ENCODE measurements at regions not wholly inside any gene's neighbourhood (a gene's known extent, or its start where the extent isn't known, plus 50 kb on each side); places are given as distances from the start of the nearest gene placed in this dataset.

DNA sequence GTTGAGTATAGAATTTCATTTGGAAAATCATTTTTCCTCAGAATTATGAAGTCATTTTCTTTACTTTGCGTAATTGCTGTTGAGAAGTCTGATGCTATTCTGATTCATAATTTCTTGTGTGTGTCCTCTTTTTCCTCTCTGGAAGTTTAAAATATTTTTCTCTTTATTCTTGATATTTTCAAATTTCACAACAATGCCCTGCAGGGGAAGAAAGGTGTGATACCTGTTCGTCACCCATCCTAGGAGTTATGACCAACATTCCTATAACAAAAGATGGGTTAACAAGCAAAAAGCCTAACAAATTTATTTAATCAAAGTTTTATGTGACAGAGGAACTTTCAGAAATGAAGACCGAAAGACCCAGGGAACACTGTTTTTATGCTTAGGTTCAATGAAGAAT lies 171.5 kb upstream of the AKIRIN2 start:
- H3K36me3 Mint-ChIP-seq (ENCODE audit: insufficient read depth): no peaks in the 10 kb centered on the region
- peaks cover 4% of the 10 kb centered on the region for H3K27me3 Mint-ChIP-seq
- H3K4me3 Mint-ChIP-seq (ENCODE audit: low read depth): no peak overlapping the region
- DNase-seq (ENCODE audit: low spot score, unreplicated experiment): no peak
- TF ChIP-seq, protein P1, sequence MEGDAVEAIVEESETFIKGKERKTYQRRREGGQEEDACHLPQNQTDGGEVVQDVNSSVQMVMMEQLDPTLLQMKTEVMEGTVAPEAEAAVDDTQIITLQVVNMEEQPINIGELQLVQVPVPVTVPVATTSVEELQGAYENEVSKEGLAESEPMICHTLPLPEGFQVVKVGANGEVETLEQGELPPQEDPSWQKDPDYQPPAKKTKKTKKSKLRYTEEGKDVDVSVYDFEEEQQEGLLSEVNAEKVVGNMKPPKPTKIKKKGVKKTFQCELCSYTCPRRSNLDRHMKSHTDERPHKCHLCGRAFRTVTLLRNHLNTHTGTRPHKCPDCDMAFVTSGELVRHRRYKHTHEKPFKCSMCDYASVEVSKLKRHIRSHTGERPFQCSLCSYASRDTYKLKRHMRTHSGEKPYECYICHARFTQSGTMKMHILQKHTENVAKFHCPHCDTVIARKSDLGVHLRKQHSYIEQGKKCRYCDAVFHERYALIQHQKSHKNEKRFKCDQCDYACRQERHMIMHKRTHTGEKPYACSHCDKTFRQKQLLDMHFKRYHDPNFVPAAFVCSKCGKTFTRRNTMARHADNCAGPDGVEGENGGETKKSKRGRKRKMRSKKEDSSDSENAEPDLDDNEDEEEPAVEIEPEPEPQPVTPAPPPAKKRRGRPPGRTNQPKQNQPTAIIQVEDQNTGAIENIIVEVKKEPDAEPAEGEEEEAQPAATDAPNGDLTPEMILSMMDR (IDR thresholded peaks at IDR 0.05; ENCODE audit: unreplicated experiment): no peak
- no peaks in the 10 kb centered on the region for H3K4me1 Mint-ChIP-seq (ENCODE audit: low read depth)
- no peak overlapping the region for H3K27ac Mint-ChIP-seq
- no peaks in the 10 kb centered on the region for H3K9me3 Mint-ChIP-seq (ENCODE audit: low read depth)

DNA sequence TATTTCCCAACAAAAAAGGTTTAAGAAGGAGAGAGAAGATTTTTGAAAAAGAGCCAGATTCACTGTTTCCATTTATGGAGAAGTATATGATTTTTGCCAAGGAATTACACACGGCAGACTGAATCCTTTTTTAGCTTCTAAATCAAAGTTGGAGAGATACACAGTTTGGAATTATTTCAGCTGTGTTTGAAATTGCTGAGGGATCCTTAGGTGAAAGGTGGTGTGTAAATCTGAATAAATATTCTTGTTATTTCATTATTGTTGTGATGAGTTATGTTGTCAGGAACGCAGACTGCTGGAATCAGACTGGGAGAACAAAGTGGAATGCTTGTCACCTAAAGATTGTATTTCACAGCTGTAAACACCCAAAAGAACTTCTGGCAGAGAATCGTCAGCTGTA lies 168.5 kb upstream of the AKIRIN2 start:
- TF ChIP-seq, protein P1 (IDR thresholded peaks at IDR 0.05; ENCODE audit: unreplicated experiment): no peak
- peaks cover 4% of the 10 kb centered on the region for H3K27me3 Mint-ChIP-seq
- H3K4me3 Mint-ChIP-seq (ENCODE audit: low read depth): no peak overlapping the region
- no peaks in the 10 kb centered on the region for H3K4me1 Mint-ChIP-seq (ENCODE audit: low read depth)
- no peaks in the 10 kb centered on the region for H3K36me3 Mint-ChIP-seq (ENCODE audit: insufficient read depth)
- no peaks in the 10 kb centered on the region for H3K9me3 Mint-ChIP-seq (ENCODE audit: low read depth)
- no peak overlapping the region for H3K27ac Mint-ChIP-seq
- no peak for DNase-seq (ENCODE audit: low spot score, unreplicated experiment)

DNA sequence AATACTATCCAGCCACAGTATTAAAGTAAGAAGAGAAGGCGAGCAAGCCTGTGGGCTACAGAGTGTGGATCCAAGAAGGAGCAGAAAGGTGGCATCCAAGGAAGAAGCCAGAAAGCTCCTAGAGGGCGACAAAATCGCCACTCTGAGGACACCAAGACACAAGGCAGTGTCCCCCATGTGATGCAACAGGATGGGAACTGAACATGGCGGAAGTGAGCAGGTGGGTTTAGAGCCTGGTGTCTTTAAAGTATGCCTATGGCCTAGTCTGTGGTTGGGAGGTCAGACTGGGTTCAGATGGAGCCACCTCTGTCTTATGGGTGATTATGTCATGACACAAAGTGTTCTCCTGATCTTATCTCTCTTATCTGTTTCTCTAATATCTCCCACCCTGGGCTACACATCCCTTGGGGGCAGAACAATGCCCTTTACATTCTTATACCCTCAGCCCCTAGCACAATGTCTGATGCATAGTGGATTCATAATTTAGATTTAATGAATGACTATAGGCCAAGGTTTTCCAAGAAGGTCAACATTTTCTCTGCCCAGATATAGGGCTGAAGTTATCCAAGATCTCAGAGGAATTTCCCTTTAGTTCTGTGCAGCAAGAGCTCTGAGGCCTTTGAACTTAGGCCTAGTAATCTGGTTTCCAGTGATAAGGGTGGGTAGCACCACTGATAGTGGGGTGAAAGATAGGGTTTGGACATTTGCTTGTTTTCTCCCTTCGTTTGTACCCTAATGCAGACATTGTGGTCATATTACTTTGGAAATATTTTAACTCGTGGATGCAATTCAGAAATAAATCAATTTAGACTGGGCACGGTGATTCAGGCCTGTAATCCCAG lies 167.3 kb upstream of the AKIRIN2 start:
- Mint-ChIP-seq H3K27me3 (peaks cover 4% of the 10 kb centered on the region), H3K4me1 (ENCODE audit: low read depth) (no peaks in the 10 kb centered on the region), H3K9me3 (ENCODE audit: low read depth) (no peaks in the 10 kb centered on the region), H3K36me3 (ENCODE audit: insufficient read depth) (no peaks in the 10 kb centered on the region), H3K4me3 (ENCODE audit: low read depth) (no peak overlapping the region), H3K27ac (no peak overlapping the region)
- DNase-seq (ENCODE audit: low spot score, unreplicated experiment): no peak
- TF ChIP-seq, protein P1 (IDR thresholded peaks at IDR 0.05; ENCODE audit: unreplicated experiment): no peak

DNA sequence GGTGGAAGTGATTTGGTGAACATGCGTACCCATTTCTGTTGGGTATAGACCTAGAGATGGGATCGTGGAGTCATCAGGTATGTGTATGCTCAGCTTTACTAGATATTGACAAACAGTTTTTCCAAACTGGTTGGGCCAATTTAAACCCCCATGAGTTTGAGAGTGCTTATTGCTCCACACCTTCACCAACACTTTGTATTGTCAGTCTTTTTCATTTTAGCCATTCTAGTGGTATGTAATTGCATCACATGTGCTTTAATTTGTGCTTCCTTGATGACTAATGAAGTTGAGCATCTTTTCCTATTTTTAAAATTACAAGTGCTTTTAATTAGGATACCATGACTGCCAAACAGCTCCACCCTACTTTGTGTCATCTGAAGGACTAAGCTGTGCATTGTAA lies 158.9 kb upstream of the AKIRIN2 start:
- no peaks in the 10 kb centered on the region for H3K36me3 Mint-ChIP-seq (ENCODE audit: insufficient read depth)
- no peak overlapping the region for H3K4me3 Mint-ChIP-seq (ENCODE audit: low read depth)
- no peaks in the 10 kb centered on the region for H3K4me1 Mint-ChIP-seq (ENCODE audit: low read depth)
- TF ChIP-seq, protein P1 (IDR thresholded peaks at IDR 0.05; ENCODE audit: unreplicated experiment): no peak
- peaks cover 4% of the 10 kb centered on the region for H3K9me3 Mint-ChIP-seq (ENCODE audit: low read depth)
- H3K27ac Mint-ChIP-seq: no peak overlapping the region
- no peaks in the 10 kb centered on the region for H3K27me3 Mint-ChIP-seq
- no peak for DNase-seq (ENCODE audit: low spot score, unreplicated experiment)

DNA sequence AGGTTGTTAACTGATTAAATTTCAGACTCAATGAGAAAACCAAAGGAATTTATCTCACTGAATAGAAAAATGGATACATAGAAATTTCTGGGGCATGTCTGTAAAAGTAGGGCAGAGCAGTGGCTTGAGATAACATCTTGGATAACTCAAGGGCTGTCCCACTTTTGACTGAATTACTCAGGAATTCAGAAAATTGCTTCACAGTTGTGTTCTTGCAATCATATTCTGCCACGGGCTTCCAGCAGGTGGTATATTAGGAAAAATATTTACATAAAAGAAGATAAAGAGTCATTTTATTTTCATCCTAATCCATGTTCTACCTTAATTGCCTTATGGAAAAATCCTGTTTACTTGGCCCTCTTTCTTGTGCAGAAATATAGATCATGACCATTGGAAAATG lies 156.4 kb upstream of the AKIRIN2 start:
- H3K36me3 Mint-ChIP-seq (ENCODE audit: insufficient read depth): no peaks in the 10 kb centered on the region
- TF ChIP-seq, protein P1 (IDR thresholded peaks at IDR 0.05; ENCODE audit: unreplicated experiment): no peak

More for the DNA sequence above, 156.4 kb upstream of the AKIRIN2 start:
- Mint-ChIP-seq H3K9me3 (ENCODE audit: low read depth) (peaks cover 4% of the 10 kb centered on the region), H3K27me3 (no peaks in the 10 kb centered on the region), H3K27ac (no peak overlapping the region), H3K4me3 (ENCODE audit: low read depth) (no peak overlapping the region), H3K4me1 (ENCODE audit: low read depth) (no peaks in the 10 kb centered on the region)
- DNase-seq (ENCODE audit: low spot score, unreplicated experiment): no peak
